Psoas muscle (tissue), 7 donors: ENCODE measurements at regions not wholly inside any gene's neighbourhood (a gene's known extent, or its start where the extent isn't known, plus 50 kb on each side); places are given as distances from the start of the nearest gene placed in this dataset.

Experiments used
- ATAC-seq, 4 donors: fragments of 200-7000 bp; cut with Tn5 transposase; one replicate each; pipeline ENCODE4 v1.9.1; 2020; ENCODE audit warnings: moderate library complexity in 3 of 4, mild to moderate bottlenecking in 2 of 4
- DNase-seq, 2 donors: peaks; one replicate each; pipeline ENCODE4 v3.0.0-alpha.2; 2020
- H3K27ac ChIP-seq: fragments of 200-600 bp; one replicate; pipeline ENCODE4 v1.8.0; 2022
- H3K27me3 ChIP-seq, 3 donors: fragments of 200-600 bp in 1 of 3; one replicate each; pipeline versions ENCODE4 v1.6.1 to v1.8.0; 2013 to 2022; ENCODE audit warnings: low read length in 2 of 3, mild to moderate bottlenecking in 2 of 3, moderate library complexity in 1 of 3; ENCODE audit not compliant: insufficient read depth in 3 of 3
- H3K36me3 ChIP-seq, 2 donors: fragments of 200-600 bp in 1 of 2; one replicate each; pipeline versions ENCODE4 v1.6.1 to v1.8.0; 2013 to 2022; ENCODE audit warnings: low read depth in 1 of 2, mild to moderate bottlenecking in 1 of 2, moderate library complexity in 1 of 2; ENCODE audit not compliant: insufficient read depth in 1 of 2
- H3K4me1 ChIP-seq: fragments of 200-600 bp; one replicate; pipeline ENCODE4 v1.8.0; 2022
- H3K4me3 ChIP-seq: fragments of 200-600 bp; one replicate; pipeline ENCODE4 v1.8.0; 2022; ENCODE audit warnings: mild to moderate bottlenecking
- H3K9me3 ChIP-seq: fragments of 200-600 bp; one replicate; pipeline ENCODE4 v1.8.0; 2022
- WGBS, 3 donors: extraction: QIAGEN DNeasy Blood & Tissue Kit; methylation state at CpG; one replicate each; pipeline versions ENCODE4 v1.1.6 to v1.1.7; 2013; 5-methylcytosine and 5-hydroxymethylcytosine counted together
- intact Hi-C, 2 donors: fragments of 100-400 bp; cut with DNase I; formaldehyde crosslinking; loops; one replicate each; pipeline versions ENCODE4 v1.11.0 to v1.14.2; 2022
- TF ChIP-seq, protein P1 (sequence below): fragments of 200-600 bp; IDR thresholded peaks from one replicate; pipeline ENCODE4 v1.8.0; 2022; ENCODE audit warnings: antibody characterized with exemption
- donor health status: healthy with polysubstance abuse.
- donor health status: DM: no; HTN: no; CAD: no; lungs with moderate emphysema.
- donor health status: Bipolar disorder and iron deficiency.
- donor health status: healthy.
- donor health status: DM: yes; HTN: yes; CAD: no.
- donor health status: DM: no; HTN: no; CAD: no.
- donor health status: DM: yes; HTN: yes; CAD: no.

- Histone ChIP-seq H3K27me3 (peaks cover 0 to 1% (median 0%) of the 10 kb centered on the region in 3 donors), H3K27ac (no peak overlapping the region)
- DNase-seq = no peak
Measured at GRCh38 chr3:127464642-127465041, 125.9 kb downstream of the TPRA1 start.

DNA sequence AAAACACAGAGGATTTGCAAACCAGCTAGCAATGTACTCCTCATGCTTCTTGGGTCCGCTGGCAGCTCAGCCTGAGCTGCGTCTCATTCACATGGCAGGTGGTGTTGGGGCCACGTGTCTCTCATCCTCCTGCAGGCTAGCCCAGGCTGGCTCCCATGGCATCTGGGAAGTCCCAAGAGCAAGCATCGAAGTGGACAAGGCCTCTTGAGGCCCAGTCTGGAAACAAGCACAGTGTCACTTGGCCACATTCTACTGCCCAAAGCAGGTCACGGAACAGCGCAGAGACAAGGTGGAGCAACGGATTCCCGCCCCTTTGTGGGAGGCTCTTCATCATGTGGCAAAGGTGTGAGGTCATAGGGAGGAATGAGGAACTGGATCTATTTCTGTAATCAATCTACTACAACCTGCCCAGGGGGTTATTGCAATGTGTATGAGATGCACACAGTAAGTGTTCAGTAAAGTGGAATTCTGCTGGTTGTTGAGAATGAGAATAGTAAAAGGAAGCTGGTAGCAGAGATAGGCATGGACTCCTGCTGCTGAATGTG is 128.3 kb downstream of the TPRA1 start:
- Histone ChIP-seq H3K27me3 (peaks cover 0 to 14% (median 1%) of the 10 kb centered on the region in 3 donors), H3K27ac (no peak overlapping the region), H3K9me3 (no peaks in the 10 kb centered on the region), H3K4me1 (no peaks in the 10 kb centered on the region), H3K4me3 (no peak overlapping the region), H3K36me3 (no peaks in the 10 kb centered on the region)
- TF ChIP-seq, protein P1, sequence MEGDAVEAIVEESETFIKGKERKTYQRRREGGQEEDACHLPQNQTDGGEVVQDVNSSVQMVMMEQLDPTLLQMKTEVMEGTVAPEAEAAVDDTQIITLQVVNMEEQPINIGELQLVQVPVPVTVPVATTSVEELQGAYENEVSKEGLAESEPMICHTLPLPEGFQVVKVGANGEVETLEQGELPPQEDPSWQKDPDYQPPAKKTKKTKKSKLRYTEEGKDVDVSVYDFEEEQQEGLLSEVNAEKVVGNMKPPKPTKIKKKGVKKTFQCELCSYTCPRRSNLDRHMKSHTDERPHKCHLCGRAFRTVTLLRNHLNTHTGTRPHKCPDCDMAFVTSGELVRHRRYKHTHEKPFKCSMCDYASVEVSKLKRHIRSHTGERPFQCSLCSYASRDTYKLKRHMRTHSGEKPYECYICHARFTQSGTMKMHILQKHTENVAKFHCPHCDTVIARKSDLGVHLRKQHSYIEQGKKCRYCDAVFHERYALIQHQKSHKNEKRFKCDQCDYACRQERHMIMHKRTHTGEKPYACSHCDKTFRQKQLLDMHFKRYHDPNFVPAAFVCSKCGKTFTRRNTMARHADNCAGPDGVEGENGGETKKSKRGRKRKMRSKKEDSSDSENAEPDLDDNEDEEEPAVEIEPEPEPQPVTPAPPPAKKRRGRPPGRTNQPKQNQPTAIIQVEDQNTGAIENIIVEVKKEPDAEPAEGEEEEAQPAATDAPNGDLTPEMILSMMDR = no peak
- 76 to 79% (median 78%) methylated on average over 8 of the region's 8 CpGs for WGBS, 3 donors
- ATAC-seq = no peak
- intact Hi-C loops = no loop called here
- no peak for DNase-seq

More at GRCh38 chr3:127464642-127465041, 125.9 kb downstream of the TPRA1 start:
- TF ChIP-seq, protein P1 = no peak
- Histone ChIP-seq H3K4me3 (no peak overlapping the region), H3K9me3 (no peaks in the 10 kb centered on the region), H3K36me3 (no peaks in the 10 kb centered on the region), H3K4me1 (no peaks in the 10 kb centered on the region)
- no peak for ATAC-seq
- 68 to 70% (median 69%) methylated on average over 7 of the region's 7 CpGs for WGBS, 3 donors
- intact Hi-C loops = no loop called here

- DNase-seq (peak in 1 of 2 donors; percentile 34), ATAC-seq (no peak)
- no peaks in the 10 kb centered on the region for H3K36me3 ChIP-seq
- 61 to 66% (median 65%) methylated on average over 10 of the region's 10 CpGs for WGBS, 3 donors
- TF ChIP-seq, protein P1 = no peak
- no peaks in the 10 kb centered on the region for H3K9me3 ChIP-seq
- no peak overlapping the region for H3K4me3 ChIP-seq
- intact Hi-C loops = no loop called here
- H3K27me3 ChIP-seq = peaks cover 0 to 22% (median 7%) of the 10 kb centered on the region in 3 donors
- no peaks in the 10 kb centered on the region for H3K4me1 ChIP-seq
- H3K27ac ChIP-seq = no peak overlapping the region
Measured at GRCh38 chr3:127461286-127461910, 129.1 kb downstream of the TPRA1 start.

GRCh38 chr3:127459891-127460290 is 130.6 kb downstream of the TPRA1 start:
- TF ChIP-seq, protein P1 = no peak
- intact Hi-C loops = loop anchor here (5.0 to 10.0 kb wide), 2 partner anchors 705 to 938 kb away; partner anchors contain the start of gene CHST13 (in 1 of the 2)
- Histone ChIP-seq H3K36me3 (no peaks in the 10 kb centered on the region), H3K4me3 (no peak overlapping the region), H3K4me1 (peaks cover 5% of the 10 kb centered on the region), H3K9me3 (no peaks in the 10 kb centered on the region), H3K27ac (no peak overlapping the region), H3K27me3 (peaks cover 0 to 37% (median 17%) of the 10 kb centered on the region in 3 donors)
- 41 to 50% (median 44%) methylated on average over 3 of the region's 3 CpGs for WGBS, 3 donors
- DNase-seq = no peak
- no peak for ATAC-seq
